HepG2 (cell line): ENCODE measurements at regions not wholly inside any gene's neighbourhood (a gene's known extent, or its start where the extent isn't known, plus 50 kb on each side); places are given as distances from the start of the nearest gene placed in this dataset.

Source experiments
- ATAC-seq: fragments of 200-7000 bp; cut with Tn5 transposase; 3 replicates; pipeline ENCODE4 v1.9.1; 2020; ENCODE audit warnings: mild to moderate bottlenecking, moderate library complexity
- BruUV-seq: library from RNA; stranded (reverse); fragments of 400-500 nt; replicated peaks from 2 replicates; lab custom pipeline; 2021; lab: Mats Ljungman, UMichigan
- CTCF ChIA-PET: fragments of 300-600 bp; formaldehyde crosslinking; extraction: SDS; loops from one replicate; lab custom pipeline; 2021; ENCODE audit warnings: low total read pairs, inconsistent platforms, low intra/inter-chr PET ratio; lab: Yijun Ruan, JAX
- POLR2A ChIA-PET: fragments of 350-600 bp; sonication (Branson Sonifier 250); formaldehyde crosslinking; loops from one replicate; lab custom pipeline; 2020; ENCODE audit warnings: antibody characterized with exemption, inconsistent platforms; lab: Yijun Ruan, JAX
- DNase-seq: peaks from one replicate; pipeline ENCODE4 v3.0.0-alpha.2; 2015; ENCODE audit warnings: low spot score
- FAIRE-seq: peaks from 3 replicates; lab custom pipeline; 2011; peaks lifted over from hg19 to GRCh38; lab: Jason Lieb, UNC
- H2AFZ ChIP-seq: one replicate; pipeline ENCODE4 v1.6.1; 2011; ENCODE audit warnings: low read length, inconsistent platforms
- H3K27ac ChIP-seq: fragments of 300-600 bp; 3 replicates; pipeline ENCODE4 v1.8.0; 2011; ENCODE audit warnings: mixed run types, mild to moderate bottlenecking, mixed read lengths, low read length, inconsistent platforms; ENCODE audit not compliant: insufficient read depth; ENCODE audit errors: extremely low read length
- H3K27me3 ChIP-seq, 2 experiments: fragments of 200-600 bp in 1 of 2; 2 replicates in 1 of 2; 3 replicates in 1 of 2; pipeline versions ENCODE4 v1.6.0 to v1.8.0; 2011; ENCODE audit warnings: low read length in 2 of 2, mild to moderate bottlenecking in 2 of 2, moderate library complexity in 2 of 2, inconsistent platforms in 1 of 2; ENCODE audit not compliant: insufficient read depth in 2 of 2, control insufficient read depth in 1 of 2
- H3K36me3 ChIP-seq, 2 experiments: fragments of 200-600 bp in 1 of 2; replicated peaks in 1 of 2; 2 replicates in 1 of 2; 3 replicates in 1 of 2; pipeline versions ENCODE4 v1.5.1 to v1.8.0; 2011; ENCODE audit warnings: low read length in 2 of 2, inconsistent platforms in 1 of 2; ENCODE audit not compliant: insufficient read depth in 2 of 2, control insufficient read depth in 1 of 2
- H3K4me1 ChIP-seq: 2 replicates; pipeline ENCODE4 v1.5.1; 2012; ENCODE audit warnings: low read length, inconsistent platforms; ENCODE audit not compliant: insufficient read depth
- H3K4me2 ChIP-seq: 2 replicates; pipeline ENCODE4 v1.6.0; 2011; ENCODE audit warnings: low read depth, low read length, inconsistent platforms
- H3K4me3 ChIP-seq, 3 experiments: fragments of 200-600 bp in 1 of 3; sonication (generic), shearing (Covaris generic) in 1 of 3; replicated peaks in 1 of 3; 2 replicates each; pipeline ENCODE4 v1.5.1; 2011 to 2016; ENCODE audit warnings: low read length in 3 of 3, inconsistent platforms in 2 of 3, low read depth in 2 of 3, mild to moderate bottlenecking in 2 of 3, control low read depth in 1 of 3, mixed read lengths in 1 of 3; ENCODE audit not compliant: insufficient read depth in 1 of 3
- H3K79me2 ChIP-seq: one replicate; pipeline ENCODE4 v1.6.1; 2011; ENCODE audit warnings: low read length, inconsistent platforms; ENCODE audit not compliant: insufficient read depth
- H3K9ac ChIP-seq: 2 replicates; pipeline ENCODE4 v1.6.0; 2011; ENCODE audit warnings: mild to moderate bottlenecking, low read depth, low read length, inconsistent platforms; ENCODE audit not compliant: insufficient read depth
- H3K9me3 ChIP-seq: 2 replicates; pipeline ENCODE4 v1.5.1; 2012; ENCODE audit warnings: mild to moderate bottlenecking, low read length
- H4K20me1 ChIP-seq: 2 replicates; pipeline ENCODE4 v1.6.0; 2011; ENCODE audit warnings: inconsistent platforms, mild to moderate bottlenecking, low read length, moderate library complexity; ENCODE audit not compliant: insufficient read depth
- ATF1 ChIP-seq: IDR thresholded peaks from 2 replicates; pipeline ENCODE4 v1.6.1; 2016; ENCODE audit warnings: mild to moderate bottlenecking, control low read depth
- BHLHE40 ChIP-seq: IDR thresholded peaks from 2 replicates; pipeline ENCODE4 v1.6.1; 2011; ENCODE audit warnings: low read length, improper control_type of control experiment
- EED ChIP-seq: sonication (generic); formaldehyde crosslinking; IDR thresholded peaks from 2 replicates; pipeline ENCODE4 v1.5.0; 2020; ENCODE audit warnings: mild to moderate bottlenecking, missing genetic modification reagents
- HCFC1 ChIP-seq: fragments of 150-350 bp; IDR thresholded peaks from 2 replicates; pipeline ENCODE4 v1.6.1; 2014; ENCODE audit warnings: low read depth, low read length
- NR2F1 ChIP-seq, 2 experiments: fragments of 450-650 bp in 1 of 2; formaldehyde crosslinking in 1 of 2; IDR thresholded peaks; 2 replicates each; pipeline versions ENCODE4 v1.5.0 to v1.6.1; 2016 to 2020; ENCODE audit warnings: mild to moderate bottlenecking in 1 of 2, missing compliant biosample characterization in 1 of 2, missing genetic modification reagents in 1 of 2, moderate library complexity in 1 of 2
- SOX5 ChIP-seq: IDR thresholded peaks from 2 replicates; pipeline ENCODE4 v1.6.1; 2016; ENCODE audit warnings: borderline replicate concordance
- SP140L ChIP-seq: sonication (generic); formaldehyde crosslinking; IDR thresholded peaks from 2 replicates; pipeline ENCODE4 v1.4.0; 2020; ENCODE audit warnings: missing genetic modification reagents, borderline replicate concordance
- SRY ChIP-seq: sonication (generic); formaldehyde crosslinking; IDR thresholded peaks from 2 replicates; pipeline ENCODE4 v1.8.0; 2022; ENCODE audit warnings: mild to moderate bottlenecking, missing genetic modification reagents
- YY1 ChIP-seq: IDR thresholded peaks from 2 replicates; pipeline ENCODE4 v1.6.1; 2011; ENCODE audit warnings: low read length, low read depth, moderate library complexity, mild to moderate bottlenecking; ENCODE audit not compliant: insufficient read depth, insufficient replicate concordance
- ZNF674 ChIP-seq: sonication (generic); formaldehyde crosslinking; IDR thresholded peaks from 2 replicates; pipeline ENCODE4 v1.5.0; 2020; ENCODE audit warnings: low read depth, mild to moderate bottlenecking, missing genetic modification reagents
- ZSCAN20 ChIP-seq: sonication (generic); formaldehyde crosslinking; IDR thresholded peaks from 2 replicates; pipeline ENCODE4 v1.4.0; 2020; ENCODE audit warnings: missing genetic modification reagents, mild to moderate bottlenecking, borderline replicate concordance
- WGBS: methylation state at CpG from one replicate; pipeline ENCODE4 v1.1.6; 2017; ENCODE audit warnings: low lambda C conversion rate; 5-methylcytosine and 5-hydroxymethylcytosine counted together
- in situ Hi-C: cut with HindIII; loops from 2 replicates; pipeline ENCODE4 v1.10.0; 2017; ENCODE audit warnings: low pct_unique_long_range_greater_than_20kb; ENCODE audit not compliant: extremely low pct_ligation_motif_present
- intact Hi-C: fragments of 100-400 bp; cut with micrococcal nuclease; formaldehyde crosslinking; loops from one replicate; pipeline ENCODE4 v1.10.0; 2022; ENCODE audit not compliant: unreplicated experiment
- TF ChIP-seq, protein P1 (sequence below): sonication (generic); formaldehyde crosslinking; IDR thresholded peaks from 2 replicates; pipeline ENCODE4 v1.4.0; 2020; ENCODE audit warnings: mild to moderate bottlenecking, low read depth, missing genetic modification reagents
- TF ChIP-seq, protein P2 (sequence below): sonication (generic); formaldehyde crosslinking; IDR thresholded peaks from 2 replicates; pipeline ENCODE4 v1.4.0; 2020; ENCODE audit warnings: missing genetic modification reagents, borderline replicate concordance
- TF ChIP-seq, protein P3 (sequence below): sonication (generic); formaldehyde crosslinking; conservative IDR thresholded peaks from 2 replicates; pipeline ENCODE4 v1.4.0; 2020; ENCODE audit warnings: missing genetic modification reagents
- TF ChIP-seq, protein P4 (sequence below): sonication (generic); formaldehyde crosslinking; IDR thresholded peaks from 2 replicates; pipeline ENCODE4 v1.4.0; 2020; ENCODE audit warnings: missing genetic modification reagents, borderline replicate concordance
- TF ChIP-seq, protein P5 (sequence below): sonication (generic); formaldehyde crosslinking; IDR thresholded peaks from 2 replicates; pipeline ENCODE4 v1.4.0; 2020; ENCODE audit warnings: missing genetic modification reagents

DNA sequence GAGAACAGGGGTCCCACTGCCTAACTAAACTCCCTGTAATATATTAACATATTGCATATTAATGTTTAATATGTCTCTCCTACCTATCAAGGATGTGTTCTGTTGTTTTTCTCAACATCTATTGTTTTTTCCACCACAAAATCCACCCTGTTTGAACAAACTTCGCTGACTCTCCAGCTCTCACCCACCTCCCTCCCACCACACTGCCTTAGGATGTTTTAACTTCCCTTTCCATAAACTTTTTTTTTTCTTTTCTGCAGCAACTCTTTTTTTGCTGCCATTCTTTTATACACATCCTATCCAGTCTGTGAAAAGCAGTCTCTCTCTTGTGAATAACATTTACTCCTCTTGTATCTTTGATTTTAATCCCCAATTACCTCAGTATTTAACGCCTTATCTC lies 226.1 kb downstream of the PCDH7 start (continued):
- TF ChIP-seq, protein P1, sequence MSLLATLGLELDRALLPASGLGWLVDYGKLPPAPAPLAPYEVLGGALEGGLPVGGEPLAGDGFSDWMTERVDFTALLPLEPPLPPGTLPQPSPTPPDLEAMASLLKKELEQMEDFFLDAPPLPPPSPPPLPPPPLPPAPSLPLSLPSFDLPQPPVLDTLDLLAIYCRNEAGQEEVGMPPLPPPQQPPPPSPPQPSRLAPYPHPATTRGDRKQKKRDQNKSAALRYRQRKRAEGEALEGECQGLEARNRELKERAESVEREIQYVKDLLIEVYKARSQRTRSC (CRISPR knock-in tag): no peak
- no peak for TF ChIP-seq YY1
- TF ChIP-seq ZNF674: no peak

DNA sequence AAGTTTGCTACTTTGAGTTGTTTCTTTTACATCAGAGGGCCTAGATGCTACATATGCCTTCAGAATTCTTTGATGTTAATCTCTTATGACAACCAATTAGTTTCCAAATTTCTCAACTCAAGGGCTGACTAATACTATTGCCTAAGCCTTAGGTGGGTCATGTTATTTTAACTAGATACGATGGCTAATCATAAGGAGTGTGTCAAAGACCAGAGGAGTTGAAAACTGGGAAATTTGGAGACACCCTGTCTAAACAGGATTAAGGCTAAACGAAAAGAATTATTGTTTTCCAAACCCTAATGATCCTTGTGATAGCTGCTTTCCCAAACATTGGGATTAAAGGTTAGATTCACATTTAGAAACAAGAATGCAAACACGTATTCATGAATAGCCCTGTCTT lies 228.5 kb downstream of the PCDH7 start:
- Histone ChIP-seq H3K27ac (no peak overlapping the region), H4K20me1 (no peaks in the 10 kb centered on the region), H3K27me3 (no peaks in the 10 kb centered on the region; a peak in 1 of 5 replicates), H3K9ac (no peak overlapping the region), H3K4me1 (no peaks in the 10 kb centered on the region), H3K4me2 (no peak overlapping the region), H3K79me2 (no peaks in the 10 kb centered on the region), H3K9me3 (no peaks in the 10 kb centered on the region), H2AFZ (no peak overlapping the region), H3K36me3 (no peaks in the 10 kb centered on the region), H3K4me3 (no peak overlapping the region)
- ATAC-seq (no peak), FAIRE-seq (no peak), DNase-seq (no peak)
- intact Hi-C loops: no loop called here
- in situ Hi-C loops: no loop called here
- CTCF ChIA-PET: no interaction called here
- WGBS: 3% methylated on average over 3 of the region's 3 CpGs
- BruUV-seq: no TSS peak
- POLR2A ChIA-PET: no interaction called here
- TF ChIP-seq HCFC1 (no peak), EED (CRISPR knock-in tag) (no peak), SRY (CRISPR knock-in tag) (no peak), BHLHE40 (no peak), SOX5 (CRISPR knock-in tag) (no peak), ATF1 (CRISPR knock-in tag) (no peak), SP140L (CRISPR knock-in tag) (no peak), NR2F1 (CRISPR knock-in tag; IDR thresholded peaks at IDR 0.05) (no peak), ZSCAN20 (CRISPR knock-in tag) (no peak)
- TF ChIP-seq, protein P2, sequence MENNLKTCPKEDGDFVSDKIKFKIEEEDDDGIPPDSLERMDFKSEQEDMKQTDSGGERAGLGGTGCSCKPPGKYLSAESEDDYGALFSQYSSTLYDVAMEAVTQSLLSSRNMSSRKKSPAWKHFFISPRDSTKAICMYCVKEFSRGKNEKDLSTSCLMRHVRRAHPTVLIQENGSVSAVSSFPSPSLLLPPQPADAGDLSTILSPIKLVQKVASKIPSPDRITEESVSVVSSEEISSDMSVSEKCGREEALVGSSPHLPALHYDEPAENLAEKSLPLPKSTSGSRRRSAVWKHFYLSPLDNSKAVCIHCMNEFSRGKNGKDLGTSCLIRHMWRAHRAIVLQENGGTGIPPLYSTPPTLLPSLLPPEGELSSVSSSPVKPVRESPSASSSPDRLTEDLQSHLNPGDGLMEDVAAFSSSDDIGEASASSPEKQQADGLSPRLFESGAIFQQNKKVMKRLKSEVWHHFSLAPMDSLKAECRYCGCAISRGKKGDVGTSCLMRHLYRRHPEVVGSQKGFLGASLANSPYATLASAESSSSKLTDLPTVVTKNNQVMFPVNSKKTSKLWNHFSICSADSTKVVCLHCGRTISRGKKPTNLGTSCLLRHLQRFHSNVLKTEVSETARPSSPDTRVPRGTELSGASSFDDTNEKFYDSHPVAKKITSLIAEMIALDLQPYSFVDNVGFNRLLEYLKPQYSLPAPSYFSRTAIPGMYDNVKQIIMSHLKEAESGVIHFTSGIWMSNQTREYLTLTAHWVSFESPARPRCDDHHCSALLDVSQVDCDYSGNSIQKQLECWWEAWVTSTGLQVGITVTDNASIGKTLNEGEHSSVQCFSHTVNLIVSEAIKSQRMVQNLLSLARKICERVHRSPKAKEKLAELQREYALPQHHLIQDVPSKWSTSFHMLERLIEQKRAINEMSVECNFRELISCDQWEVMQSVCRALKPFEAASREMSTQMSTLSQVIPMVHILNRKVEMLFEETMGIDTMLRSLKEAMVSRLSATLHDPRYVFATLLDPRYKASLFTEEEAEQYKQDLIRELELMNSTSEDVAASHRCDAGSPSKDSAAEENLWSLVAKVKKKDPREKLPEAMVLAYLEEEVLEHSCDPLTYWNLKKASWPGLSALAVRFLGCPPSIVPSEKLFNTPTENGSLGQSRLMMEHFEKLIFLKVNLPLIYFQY (CRISPR knock-in tag): no peak
- TF ChIP-seq, protein P3, sequence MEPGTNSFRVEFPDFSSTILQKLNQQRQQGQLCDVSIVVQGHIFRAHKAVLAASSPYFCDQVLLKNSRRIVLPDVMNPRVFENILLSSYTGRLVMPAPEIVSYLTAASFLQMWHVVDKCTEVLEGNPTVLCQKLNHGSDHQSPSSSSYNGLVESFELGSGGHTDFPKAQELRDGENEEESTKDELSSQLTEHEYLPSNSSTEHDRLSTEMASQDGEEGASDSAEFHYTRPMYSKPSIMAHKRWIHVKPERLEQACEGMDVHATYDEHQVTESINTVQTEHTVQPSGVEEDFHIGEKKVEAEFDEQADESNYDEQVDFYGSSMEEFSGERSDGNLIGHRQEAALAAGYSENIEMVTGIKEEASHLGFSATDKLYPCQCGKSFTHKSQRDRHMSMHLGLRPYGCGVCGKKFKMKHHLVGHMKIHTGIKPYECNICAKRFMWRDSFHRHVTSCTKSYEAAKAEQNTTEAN: no peak
- TF ChIP-seq, protein P4, sequence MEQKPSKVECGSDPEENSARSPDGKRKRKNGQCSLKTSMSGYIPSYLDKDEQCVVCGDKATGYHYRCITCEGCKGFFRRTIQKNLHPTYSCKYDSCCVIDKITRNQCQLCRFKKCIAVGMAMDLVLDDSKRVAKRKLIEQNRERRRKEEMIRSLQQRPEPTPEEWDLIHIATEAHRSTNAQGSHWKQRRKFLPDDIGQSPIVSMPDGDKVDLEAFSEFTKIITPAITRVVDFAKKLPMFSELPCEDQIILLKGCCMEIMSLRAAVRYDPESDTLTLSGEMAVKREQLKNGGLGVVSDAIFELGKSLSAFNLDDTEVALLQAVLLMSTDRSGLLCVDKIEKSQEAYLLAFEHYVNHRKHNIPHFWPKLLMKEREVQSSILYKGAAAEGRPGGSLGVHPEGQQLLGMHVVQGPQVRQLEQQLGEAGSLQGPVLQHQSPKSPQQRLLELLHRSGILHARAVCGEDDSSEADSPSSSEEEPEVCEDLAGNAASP (CRISPR knock-in tag): no peak
- TF ChIP-seq, protein P5, sequence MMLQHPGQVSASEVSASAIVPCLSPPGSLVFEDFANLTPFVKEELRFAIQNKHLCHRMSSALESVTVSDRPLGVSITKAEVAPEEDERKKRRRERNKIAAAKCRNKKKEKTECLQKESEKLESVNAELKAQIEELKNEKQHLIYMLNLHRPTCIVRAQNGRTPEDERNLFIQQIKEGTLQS (CRISPR knock-in tag): no peak
